ENCODE measurements at regions not wholly inside any gene's neighbourhood (a gene's known extent, or its start where the extent isn't known, plus 50 kb on each side); places are given as distances from the start of the nearest gene placed in this dataset.

DNA sequence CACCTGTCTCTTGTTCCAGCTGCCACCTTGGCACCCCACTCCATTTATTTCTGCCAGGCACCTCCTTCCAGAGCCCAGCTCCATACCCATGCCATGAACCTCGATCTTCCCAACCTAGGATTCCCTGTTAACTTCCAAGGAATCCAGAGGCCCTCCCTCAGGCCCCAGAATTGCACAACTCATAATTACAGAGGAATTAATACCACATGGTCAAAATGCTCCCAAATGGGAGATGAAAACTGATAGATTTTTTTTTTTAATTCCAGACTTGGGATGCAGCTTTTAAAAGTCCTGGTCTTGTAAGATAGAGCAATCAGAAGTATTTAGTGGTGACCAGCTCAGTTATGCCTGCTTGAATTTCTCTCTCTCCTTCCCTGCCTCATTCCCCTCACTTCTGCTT lies 96.2 kb upstream of the CCDC112 start:
- DNase-seq (ENCODE audit: extremely low read depth, low read depth) = peak; percentile 72

DNA sequence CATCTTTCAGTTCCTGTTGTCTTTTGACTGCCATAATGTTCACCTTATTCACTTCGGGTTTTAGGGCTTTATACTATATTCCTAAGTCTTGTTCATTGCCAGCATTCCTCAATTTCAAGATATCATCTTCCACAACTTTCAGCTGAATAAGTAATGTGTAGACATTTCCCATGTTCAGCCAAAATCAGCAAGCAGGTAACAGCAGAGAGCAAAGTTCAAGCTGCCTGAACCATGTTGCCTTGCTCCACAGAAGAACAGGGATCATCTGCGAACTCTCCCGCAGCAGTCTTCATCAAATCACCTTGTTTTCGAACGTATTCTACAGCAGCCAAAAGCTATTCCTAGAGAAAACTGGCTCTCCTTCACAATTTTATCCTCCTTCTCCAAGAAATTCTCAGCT lies 95.3 kb upstream of the CCDC112 start:
- TF ChIP-seq, protein P1, sequence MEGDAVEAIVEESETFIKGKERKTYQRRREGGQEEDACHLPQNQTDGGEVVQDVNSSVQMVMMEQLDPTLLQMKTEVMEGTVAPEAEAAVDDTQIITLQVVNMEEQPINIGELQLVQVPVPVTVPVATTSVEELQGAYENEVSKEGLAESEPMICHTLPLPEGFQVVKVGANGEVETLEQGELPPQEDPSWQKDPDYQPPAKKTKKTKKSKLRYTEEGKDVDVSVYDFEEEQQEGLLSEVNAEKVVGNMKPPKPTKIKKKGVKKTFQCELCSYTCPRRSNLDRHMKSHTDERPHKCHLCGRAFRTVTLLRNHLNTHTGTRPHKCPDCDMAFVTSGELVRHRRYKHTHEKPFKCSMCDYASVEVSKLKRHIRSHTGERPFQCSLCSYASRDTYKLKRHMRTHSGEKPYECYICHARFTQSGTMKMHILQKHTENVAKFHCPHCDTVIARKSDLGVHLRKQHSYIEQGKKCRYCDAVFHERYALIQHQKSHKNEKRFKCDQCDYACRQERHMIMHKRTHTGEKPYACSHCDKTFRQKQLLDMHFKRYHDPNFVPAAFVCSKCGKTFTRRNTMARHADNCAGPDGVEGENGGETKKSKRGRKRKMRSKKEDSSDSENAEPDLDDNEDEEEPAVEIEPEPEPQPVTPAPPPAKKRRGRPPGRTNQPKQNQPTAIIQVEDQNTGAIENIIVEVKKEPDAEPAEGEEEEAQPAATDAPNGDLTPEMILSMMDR (IDR thresholded peaks at IDR 0.05; ENCODE audit: low read depth, low read length) = no peak
- no peak for DNase-seq (ENCODE audit: extremely low read depth, low read depth)

More for the DNA sequence above, 96.2 kb upstream of the CCDC112 start:
- TF ChIP-seq, protein P1 (IDR thresholded peaks at IDR 0.05; ENCODE audit: low read depth, low read length) = no peak

DNA sequence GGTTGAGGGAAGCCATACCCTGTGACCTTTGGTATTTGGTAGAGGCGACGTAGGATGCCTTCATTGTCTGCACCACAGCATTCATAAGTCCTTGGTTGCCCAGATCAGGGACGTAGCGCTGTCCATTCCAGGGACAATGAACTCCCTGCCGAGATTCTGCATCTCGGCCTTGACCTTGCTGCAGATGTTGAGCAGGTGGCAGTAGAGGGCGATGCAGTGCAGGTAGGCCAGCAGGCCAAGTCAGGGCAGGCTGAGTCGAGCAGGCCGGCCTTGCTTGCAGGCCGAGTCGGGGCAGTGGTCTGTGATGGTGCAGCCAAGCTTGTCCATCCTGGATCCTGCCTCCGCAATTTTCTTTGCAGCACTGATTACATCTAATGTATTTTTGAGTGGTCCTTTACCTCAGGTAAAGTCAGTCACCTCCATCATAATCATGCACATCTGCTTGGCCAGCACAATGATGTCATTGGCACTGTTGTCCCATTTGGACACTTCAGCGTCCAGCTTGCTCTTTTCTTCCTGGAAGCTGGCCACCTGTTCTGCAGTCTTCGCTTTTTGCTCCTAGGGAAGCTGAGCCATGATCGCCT lies 93.4 kb upstream of the CCDC112 start:
- TF ChIP-seq, protein P1 (IDR thresholded peaks at IDR 0.05; ENCODE audit: low read depth, low read length) = no peak; the same call in 1 of the 2 replicates
- no peak for DNase-seq (ENCODE audit: extremely low read depth, low read depth)

DNA sequence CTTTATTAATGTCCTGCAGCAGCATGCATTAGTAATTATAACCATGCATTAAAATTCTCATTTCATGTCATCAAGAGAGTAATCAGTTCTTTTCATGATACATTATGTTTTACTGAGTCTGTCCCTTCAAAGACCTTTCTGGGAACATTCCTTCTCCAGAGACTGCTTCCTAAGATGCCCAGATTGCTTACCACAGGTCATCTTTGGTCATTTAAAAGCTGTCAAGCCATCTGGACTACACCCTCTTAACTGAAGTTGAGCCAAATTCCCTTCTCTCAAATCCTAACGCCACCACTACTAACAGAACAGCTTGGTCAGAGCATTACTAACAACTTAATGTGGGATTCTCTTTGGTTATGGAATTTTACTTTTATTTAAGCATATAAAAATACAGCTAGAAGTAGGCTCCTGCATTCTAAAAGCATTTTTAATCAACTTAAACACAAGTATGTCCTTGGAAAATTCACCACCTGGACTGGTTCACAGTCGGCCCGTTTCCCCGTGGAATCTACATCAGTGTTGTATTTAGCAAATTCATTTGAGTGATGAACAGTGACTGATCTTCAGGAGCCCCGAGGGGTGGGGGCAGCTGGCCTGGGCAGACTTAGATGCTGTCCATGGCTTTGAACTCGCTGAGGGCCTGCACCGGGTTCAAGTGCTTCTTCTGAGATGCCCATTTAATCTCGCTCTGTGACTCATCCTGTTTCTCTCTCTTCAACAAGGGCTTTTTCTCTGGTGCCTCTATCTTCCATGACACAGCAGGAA lies 92.8 kb upstream of the CCDC112 start:
- TF ChIP-seq, protein P1 (IDR thresholded peaks at IDR 0.05; ENCODE audit: low read depth, low read length) = no peak
- no peak for DNase-seq (ENCODE audit: extremely low read depth, low read depth)

DNA sequence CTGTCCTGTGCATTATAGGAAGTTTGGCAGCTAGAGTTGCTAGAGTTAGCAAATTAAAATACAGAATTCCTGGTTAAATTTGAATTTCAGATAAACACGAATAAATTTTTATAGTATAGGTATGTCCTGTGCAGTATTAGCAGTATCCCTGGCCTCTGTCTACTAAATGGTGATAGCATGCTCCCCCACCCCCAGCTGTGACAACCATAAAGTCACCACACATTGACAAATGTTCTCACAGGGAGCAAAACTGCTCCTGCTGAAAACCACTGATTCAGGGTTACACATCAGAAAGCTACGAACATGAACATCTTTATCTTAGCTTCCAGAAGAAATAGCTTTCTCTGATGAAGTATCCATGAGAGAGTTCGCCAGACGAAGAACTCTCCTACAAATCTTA lies 91.8 kb upstream of the CCDC112 start:
- no peak for DNase-seq (ENCODE audit: extremely low read depth, low read depth)
- TF ChIP-seq, protein P1 (IDR thresholded peaks at IDR 0.05; ENCODE audit: low read depth, low read length) = no peak

DNA sequence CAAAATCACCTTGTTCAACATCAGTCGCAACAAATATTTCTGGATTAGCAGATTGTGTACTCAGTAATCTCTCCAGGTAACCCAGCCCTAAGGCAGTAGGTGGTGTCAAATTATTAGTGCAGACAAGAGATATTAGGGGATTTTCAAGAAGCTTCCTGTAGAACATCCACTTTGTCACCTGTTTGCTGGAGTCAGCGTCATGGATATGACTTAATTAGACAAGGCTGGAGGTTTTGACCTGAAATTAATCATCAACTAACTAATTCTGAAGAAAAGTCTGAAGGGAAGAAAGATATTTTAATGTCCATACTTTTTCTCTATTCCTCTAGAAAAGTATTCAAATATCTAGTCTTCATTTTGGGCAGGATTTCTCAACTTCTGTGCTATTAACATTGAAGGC lies 91.4 kb upstream of the CCDC112 start:
- DNase-seq (ENCODE audit: extremely low read depth, low read depth) = no peak
- TF ChIP-seq, protein P1 (IDR thresholded peaks at IDR 0.05; ENCODE audit: low read depth, low read length) = no peak

DNA sequence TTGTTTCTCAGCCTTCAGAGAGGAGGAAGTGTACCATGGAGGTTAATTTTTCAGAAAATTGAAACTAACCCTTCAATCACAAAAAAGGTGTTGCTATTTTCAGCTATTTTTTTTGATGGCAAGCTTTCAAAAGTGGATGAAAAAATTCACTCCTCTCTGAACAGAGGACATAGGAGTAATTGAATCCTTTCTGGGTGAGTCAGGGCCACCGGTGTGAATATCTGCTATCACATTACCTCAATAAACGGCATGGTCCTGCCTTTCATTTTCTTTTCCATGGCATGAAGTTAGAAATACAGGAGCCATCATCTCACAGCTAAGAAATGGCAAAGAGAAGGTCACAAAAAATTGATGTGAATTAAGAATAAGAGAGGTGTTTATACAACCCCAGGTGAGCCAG lies 90.2 kb upstream of the CCDC112 start:
- TF ChIP-seq, protein P1 (IDR thresholded peaks at IDR 0.05; ENCODE audit: low read depth, low read length) = no peak

More for the DNA sequence above, 90.2 kb upstream of the CCDC112 start:
- no peak for DNase-seq (ENCODE audit: extremely low read depth, low read depth)

Measured in AG09319 (cell line).